Tongue (tissue), 1 donor: ENCODE measurements at regions not wholly inside any gene's neighbourhood (a gene's known extent, or its start where the extent isn't known, plus 50 kb on each side); places are given as distances from the start of the nearest gene placed in this dataset.
"Not testable (repeated sequence)": the region's sequence is repeated elsewhere in the genome, so short reads cannot be mapped to it uniquely, and the experiment has no call there.

ENCODE experiments used
- DNase-seq: peaks from one replicate; pipeline ENCODE4 v3.0.0-alpha.2; 2015

GRCh38 chrX:41003506-41004270 lies 81.6 kb upstream of the USP9X start:
- no peak for DNase-seq

DNA sequence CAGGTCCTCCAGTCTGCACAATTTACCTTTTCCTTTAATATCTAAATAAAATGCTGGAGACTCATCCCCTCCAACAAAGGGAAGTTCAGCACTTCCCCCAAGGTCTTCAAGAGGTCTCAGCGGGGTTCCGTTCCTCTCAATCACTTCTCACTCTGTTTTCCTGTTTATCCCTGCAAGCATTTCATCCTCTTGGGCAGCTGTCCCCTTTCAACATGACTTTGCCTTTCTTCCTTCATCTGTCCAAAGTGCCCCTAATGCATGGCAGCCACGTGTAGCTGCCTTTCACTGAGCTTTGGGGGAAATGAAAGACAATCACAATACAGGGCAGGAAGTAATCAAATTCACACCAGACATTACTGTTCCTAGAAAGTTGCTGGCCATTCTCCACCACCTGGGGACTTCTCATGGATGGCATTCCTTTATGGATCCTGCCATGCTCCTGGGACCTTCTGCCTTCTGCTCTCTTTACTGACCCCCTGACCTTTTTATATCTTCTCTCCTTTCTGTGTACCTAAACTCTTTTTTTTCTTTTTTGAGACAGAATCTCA lies 79.7 kb upstream of the USP9X start:
- DNase-seq, result no peak

GRCh38 chrX:41009850-41010846 lies 75.1 kb upstream of the USP9X start:
- DNase-seq, result peak; percentile 95

GRCh38 chrX:41014776-41015360 lies 70.4 kb upstream of the USP9X start:
- no peak for DNase-seq

- DNase-seq, result not testable (repeated sequence)
Observed at GRCh38 chrX:41017785-41018184, 67.5 kb upstream of the USP9X start.

GRCh38 chrX:41018391-41019040 lies 66.7 kb upstream of the USP9X start:
- DNase-seq, result not testable (repeated sequence)

DNA sequence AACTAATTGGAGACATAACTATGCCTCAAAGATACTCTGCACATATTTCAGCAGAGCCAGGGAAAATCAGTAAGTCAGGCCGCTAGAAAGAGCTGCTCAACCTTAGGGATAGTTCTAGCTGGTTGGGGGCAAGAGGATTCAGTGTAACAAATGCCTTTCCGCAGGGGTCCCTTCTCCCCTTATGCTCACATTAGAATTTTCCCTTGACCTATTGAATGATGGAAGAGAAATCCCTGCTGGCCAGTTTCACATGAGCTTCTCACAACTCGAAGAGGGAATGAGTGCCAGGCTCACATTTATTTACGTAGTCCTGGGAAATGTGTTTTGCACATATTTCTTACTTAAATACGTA lies 66.2 kb upstream of the USP9X start:
- DNase-seq, result no peak

GRCh38 chrX:41022566-41022965 lies 62.7 kb upstream of the USP9X start:
- no peak for DNase-seq

- no peak for DNase-seq
Observed at GRCh38 chrX:41023098-41023497, 62.1 kb upstream of the USP9X start.

DNA sequence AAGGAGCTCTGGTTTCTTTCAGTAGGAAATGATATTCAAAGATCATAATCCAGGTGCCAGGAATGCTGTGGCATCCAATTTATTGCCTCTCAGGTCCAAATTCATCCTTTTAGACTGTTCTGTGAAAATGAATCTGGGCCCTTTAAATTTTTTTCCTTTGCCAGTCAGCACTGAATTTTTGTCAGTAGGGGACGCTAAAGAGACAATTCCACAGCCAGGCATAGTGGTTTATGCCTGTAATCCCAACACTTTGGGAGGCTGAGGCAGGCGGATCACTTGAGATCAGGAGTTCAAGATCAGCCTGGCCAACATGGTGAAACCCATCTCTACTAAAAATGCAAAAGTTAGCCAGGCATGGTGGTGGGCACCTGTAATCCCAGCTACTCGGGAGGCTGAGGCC lies 60.9 kb upstream of the USP9X start:
- DNase-seq, result not testable (repeated sequence)

GRCh38 chrX:41024755-41025154 lies 60.5 kb upstream of the USP9X start:
- DNase-seq, result no peak

- DNase-seq, result peak; percentile 35
Observed at GRCh38 chrX:41025926-41026701, 59.1 kb upstream of the USP9X start.

DNA sequence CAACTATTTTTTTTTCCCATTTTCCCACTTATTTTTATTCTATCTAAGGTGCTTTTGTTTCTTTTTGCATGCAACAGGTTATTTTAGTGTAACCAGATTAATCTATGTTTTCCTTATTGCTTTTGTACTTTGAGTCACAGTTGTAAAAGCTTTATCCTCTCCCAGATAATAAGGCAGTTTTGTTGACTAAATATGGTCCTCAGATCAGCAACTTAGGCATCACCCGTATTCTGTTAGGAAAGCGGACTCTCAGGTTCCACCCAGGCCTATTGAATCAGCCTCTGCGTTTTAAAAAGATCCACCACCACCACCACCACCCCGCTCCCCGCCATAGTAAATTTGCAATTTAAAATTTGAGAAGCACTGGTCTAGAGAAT lies 58.6 kb upstream of the USP9X start:
- DNase-seq, result no peak

DNA sequence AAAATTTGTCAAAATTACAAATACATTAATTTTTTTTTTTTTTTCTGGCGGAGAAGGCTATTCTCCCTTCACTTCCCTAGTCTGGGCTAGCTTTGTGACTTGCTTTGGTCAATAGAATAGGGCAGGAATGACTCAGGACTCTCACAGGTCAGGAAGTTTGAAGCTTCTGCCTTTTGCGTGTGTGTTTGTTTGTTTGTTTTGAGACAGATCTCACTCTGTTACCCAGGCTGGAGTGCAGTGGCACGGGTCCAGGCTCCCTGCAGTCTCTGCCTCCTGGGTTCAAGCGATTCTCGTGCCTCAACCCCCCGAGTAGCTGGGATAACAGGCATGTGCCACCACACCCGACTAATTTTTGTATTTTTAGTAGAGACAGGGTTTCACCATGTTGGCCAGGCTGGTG lies 55.9 kb upstream of the USP9X start:
- DNase-seq, result no peak

- DNase-seq, result no peak
Observed at GRCh38 chrX:41031256-41031967, 53.8 kb upstream of the USP9X start.

GRCh38 chrX:41033299-41033698 lies 51.9 kb upstream of the USP9X start:
- DNase-seq, result no peak

DNA sequence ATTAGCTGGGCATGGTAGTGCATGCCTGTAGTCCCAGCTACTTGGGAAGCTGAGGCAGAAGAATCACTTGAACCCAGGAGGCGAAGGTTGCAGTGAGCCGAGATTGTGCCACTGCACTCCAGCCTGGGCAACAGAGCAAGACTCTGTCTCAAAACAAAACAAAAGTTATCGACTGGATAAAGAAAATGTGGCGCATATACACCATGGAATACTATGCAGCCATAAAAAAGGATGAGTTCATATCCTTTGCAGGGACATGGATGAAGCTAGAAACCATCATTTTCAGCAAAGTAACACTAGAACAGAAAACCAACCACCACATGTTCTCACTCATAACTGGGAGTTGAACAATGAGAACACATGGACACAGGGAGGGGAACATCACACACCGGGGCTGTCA lies 50.3 kb upstream of the USP9X start:
- not testable (repeated sequence) for DNase-seq
